GM12878 (cell line): ENCODE measurements at regions not wholly inside any gene's neighbourhood (a gene's known extent, or its start where the extent isn't known, plus 50 kb on each side); places are given as distances from the start of the nearest gene placed in this dataset.

Source experiments
- ATAC-seq: fragments of 200-7000 bp; cut with Tn5 transposase; 3 replicates; pipeline ENCODE4 v1.9.1; 2020; ENCODE audit warnings: mild to moderate bottlenecking, moderate library complexity
- BruUV-seq: library from RNA; stranded (reverse); fragments of 400-500 nt; replicated peaks from 2 replicates; lab custom pipeline; 2021; lab: Mats Ljungman, UMichigan
- CTCF ChIA-PET: fragments of 300-600 bp; sonication (Branson Sonifier 250); formaldehyde crosslinking; extraction: SDS; loops from one replicate; lab custom pipeline; 2021; ENCODE audit warnings: inconsistent platforms; lab: Yijun Ruan, JAX
- POLR2A ChIA-PET: fragments of 350-600 bp; formaldehyde crosslinking; extraction: SDS; loops from one replicate; lab custom pipeline; 2021; ENCODE audit warnings: inconsistent platforms; lab: Charles Lee
- RAD21 ChIA-PET: fragments of 300-600 bp; sonication (Branson Sonifier 250); formaldehyde crosslinking; loops from one replicate; lab custom pipeline; 2023; ENCODE audit warnings: antibody characterized with exemption; ENCODE audit not compliant: unreplicated experiment; lab: Charles Lee
- SMC1A ChIA-PET: fragments of 300-600 bp; sonication (Branson Sonifier 250); formaldehyde crosslinking; loops from one replicate; lab custom pipeline; 2023; ENCODE audit not compliant: unreplicated experiment, uncharacterized antibody; lab: Charles Lee
- DNase-seq: peaks from one replicate; pipeline ENCODE4 v3.0.0-alpha.2; 2011; ENCODE audit warnings: low read depth, low spot score
- FAIRE-seq: peaks from 3 replicates; lab custom pipeline; 2011; peaks lifted over from hg19 to GRCh38; lab: Jason Lieb, UNC
- H2AFZ ChIP-seq: 2 replicates; pipeline ENCODE4 v1.6.0; 2011; ENCODE audit warnings: low read depth, low read length, control low read depth; ENCODE audit not compliant: control insufficient read depth
- H3K27ac ChIP-seq: 2 replicates; pipeline ENCODE4 v1.5.1; 2011; ENCODE audit warnings: control low read depth; ENCODE audit not compliant: control insufficient read depth, insufficient read depth
- H3K27me3 ChIP-seq, 2 experiments: replicated peaks in 1 of 2; 2 replicates each; pipeline versions ENCODE4 v1.6.0 to v1.6.1; 2011; ENCODE audit warnings: low read length in 1 of 2; ENCODE audit not compliant: control insufficient read depth in 2 of 2, insufficient read depth in 2 of 2
- H3K36me3 ChIP-seq, 2 experiments: 2 replicates each; pipeline ENCODE4 v1.5.1; 2011; ENCODE audit warnings: low read length in 1 of 2; ENCODE audit not compliant: control insufficient read depth in 2 of 2, insufficient read depth in 2 of 2
- H3K4me1 ChIP-seq: 2 replicates; pipeline ENCODE4 v1.6.1; 2011; ENCODE audit warnings: mild to moderate bottlenecking, low read length, moderate library complexity, mixed read lengths; ENCODE audit not compliant: control insufficient read depth, insufficient read depth
- H3K4me2 ChIP-seq: 2 replicates; pipeline ENCODE4 v1.6.0; 2011; ENCODE audit warnings: control low read depth; ENCODE audit not compliant: control insufficient read depth, insufficient read depth
- H3K4me3 ChIP-seq: fragments of 200-600 bp; sonication (generic); 2 replicates; pipeline ENCODE4 v1.5.1; 2016
- H3K79me2 ChIP-seq: 2 replicates; pipeline ENCODE4 v1.6.0; 2011; ENCODE audit warnings: low read length; ENCODE audit not compliant: control insufficient read depth, insufficient read depth
- H3K9ac ChIP-seq: 2 replicates; pipeline ENCODE4 v1.8.0; 2011; ENCODE audit warnings: low read length, control low read depth, mixed read lengths; ENCODE audit not compliant: control insufficient read depth, insufficient read depth
- H3K9me3 ChIP-seq: replicated peaks from 3 replicates; pipeline ENCODE4 v1.5.1; 2011; ENCODE audit warnings: mild to moderate bottlenecking, low read length; ENCODE audit not compliant: control insufficient read depth, insufficient read depth
- H4K20me1 ChIP-seq: 2 replicates; pipeline ENCODE4 v1.6.0; 2011; ENCODE audit not compliant: control insufficient read depth, insufficient read depth
- ETV6 ChIP-seq, 2 experiments: fragments of 450-650 bp in 1 of 2; IDR thresholded peaks in 1 of 2; conservative IDR thresholded peaks in 1 of 2; 2 replicates each; pipeline ENCODE4 v1.6.1; 2014; ENCODE audit warnings: antibody characterized with exemption in 1 of 2, borderline replicate concordance in 1 of 2, low read depth in 1 of 2, mild to moderate bottlenecking in 1 of 2, moderate library complexity in 1 of 2
- JUND ChIP-seq: IDR thresholded peaks from 2 replicates; pipeline ENCODE4 v1.6.1; 2012; ENCODE audit warnings: low read depth, mild to moderate bottlenecking, low read length, improper control_type of control experiment, moderate library complexity
- NR2C2 ChIP-seq: IDR thresholded peaks from 2 replicates; pipeline ENCODE4 v1.6.1; 2011; ENCODE audit warnings: borderline replicate concordance, low read depth; ENCODE audit not compliant: control insufficient read depth, insufficient read length
- NR2F1 ChIP-seq: fragments of 450-650 bp; conservative IDR thresholded peaks from 2 replicates; pipeline ENCODE4 v1.6.1; 2017; ENCODE audit warnings: mild to moderate bottlenecking
- SMARCA5 ChIP-seq: fragments of 450-650 bp; IDR thresholded peaks from 2 replicates; pipeline ENCODE4 v1.6.1; 2017; ENCODE audit warnings: mild to moderate bottlenecking
- TARDBP ChIP-seq: IDR thresholded peaks from 2 replicates; pipeline ENCODE4 v1.6.1; 2016; ENCODE audit warnings: borderline replicate concordance
- TBL1XR1 ChIP-seq: IDR thresholded peaks from 2 replicates; pipeline ENCODE4 v1.6.1; 2012; ENCODE audit warnings: low read depth, low read length, improper control_type of control experiment
- ZNF687 ChIP-seq: fragments of 450-650 bp; IDR thresholded peaks from 2 replicates; pipeline ENCODE4 v1.6.1; 2017; ENCODE audit warnings: mild to moderate bottlenecking, moderate library complexity
- in situ Hi-C: fragments of 300-500 bp; cut with MboI; formaldehyde crosslinking; loops from 9 replicates; pipeline ENCODE4 v1.14.3; 2018; ENCODE audit warnings: mixed read lengths
- intact Hi-C: fragments of 100-400 bp; cut with micrococcal nuclease; formaldehyde crosslinking; loops from one replicate; pipeline ENCODE4 v1.14.2; 2022; ENCODE audit not compliant: unreplicated experiment

- TF ChIP-seq JUND (no peak), NR2C2 (no peak), TBL1XR1 (no peak), ETV6 (conservative IDR thresholded peaks at IDR 0.05 in 1 of 2, IDR thresholded peaks at IDR 0.05 in 1 of 2; ENCODE audit: borderline replicate concordance in 1 of 2, low read depth in 1 of 2) (no peak), NR2F1 (no peak), SMARCA5 (no peak), TARDBP (no peak), ZNF687 (no peak)
- H3K79me2 ChIP-seq: no peaks in the 10 kb centered on the region
- H3K36me3 ChIP-seq: no peaks in the 10 kb centered on the region
- POLR2A ChIA-PET: interaction anchor here (1.2 to 20.1 kb wide), 9 partner anchors 8 to 90 kb away, joined by 4 to 367 read pairs (median 12); partner anchors contain the start of gene RASGRP1
- H3K9ac ChIP-seq: no peak overlapping the region
- no peaks in the 10 kb centered on the region for H4K20me1 ChIP-seq
- FAIRE-seq (no peak), ATAC-seq (peak; percentile 38; the same call in 2 of the 3 replicates), DNase-seq (no peak)
- no peak overlapping the region for H3K4me2 ChIP-seq
- H3K9me3 ChIP-seq: no peaks in the 10 kb centered on the region; the same call in 1 of the 3 replicates
- intact Hi-C loops (no loop called here), in situ Hi-C loops (no loop called here)
- no peaks in the 10 kb centered on the region for H3K27me3 ChIP-seq
- RAD21 ChIA-PET: interaction anchor here (0.9 to 22.0 kb wide), 9 partner anchors 19 to 98 kb away, joined by 4 to 737 read pairs (median 36); partner anchors contain the start of gene RASGRP1
- no peak overlapping the region for H3K4me3 ChIP-seq
- H3K27ac ChIP-seq: no peak overlapping the region
- CTCF ChIA-PET: interaction anchor here (1.8 to 9.8 kb wide), 8 partner anchors 13 to 89 kb away, joined by 5 to 188 read pairs (median 76); partner anchors contain the start of gene RASGRP1
- H2AFZ ChIP-seq: no peak overlapping the region
- SMC1A ChIA-PET: interaction anchor here (1.2 to 47.0 kb wide), 9 partner anchors 11 to 89 kb away, joined by 3 to 1803 read pairs (median 103); partner anchors contain the start of gene RASGRP1
- no TSS peak for BruUV-seq
- H3K4me1 ChIP-seq: peaks cover 23% of the 10 kb centered on the region
These were observed 85.8 kb upstream of the RASGRP1 start for GRCh38 chr15:38650384-38650783.
